ENCODE measurements at regions not wholly inside any gene's neighbourhood (a gene's known extent, or its start where the extent isn't known, plus 50 kb on each side); places are given as distances from the start of the nearest gene placed in this dataset.

- TF ChIP-seq EZH2 (IDR thresholded peaks at IDR 0.05; ENCODE audit: insufficient read depth, poor library complexity, severe bottlenecking) (no peak), EZH2phosphoT487 (IDR thresholded peaks at IDR 0.05; ENCODE audit: insufficient read depth, low read depth) (no peak)
These were observed 1051.7 kb downstream of the ROBO2 start for GRCh38 chr3:78091478-78092119.

All from GM23248 (cell line).